Hematopoietic multipotent progenitor cell treated with erythropoietin and hydrocortisone succinate and interleukin-3 and kit ligand, for 4 days (in vitro differentiated cells): ENCODE measurements at regions not wholly inside any gene's neighbourhood (a gene's known extent, or its start where the extent isn't known, plus 50 kb on each side); places are given as distances from the start of the nearest gene placed in this dataset.
A peak's percentile ranks its signal among the peaks of the same experiment; 100 is the strongest.

ENCODE experiments used
- DNase-seq: peaks from one replicate; pipeline ENCODE4 v3.0.0-alpha.2; 2015

- DNase-seq = no peak
Measured at GRCh38 chr1:87733386-87733785, 404.7 kb downstream of the LMO4 start.

DNA sequence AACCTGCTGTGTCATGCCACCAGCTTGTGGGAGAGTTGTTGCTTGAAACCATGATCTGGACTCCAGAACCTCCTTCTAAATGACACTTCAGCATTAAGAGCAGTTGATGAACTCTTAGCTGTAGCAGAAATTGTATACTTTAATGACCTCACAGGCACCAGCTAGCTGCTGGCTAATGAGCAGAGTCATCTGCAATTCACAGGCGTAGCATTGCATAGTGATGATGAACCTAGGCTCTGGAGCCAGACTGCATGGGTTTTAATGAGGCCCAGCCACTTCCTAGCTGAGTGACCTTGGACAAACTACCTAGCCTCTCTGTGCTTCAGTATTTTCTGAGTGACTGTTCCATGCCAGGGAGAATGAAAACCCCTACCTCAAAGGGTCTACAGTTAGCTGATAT, 407.1 kb downstream of the LMO4 start:
- DNase-seq = no peak

- no peak for DNase-seq
Measured at GRCh38 chr1:87739141-87739540, 410.5 kb downstream of the LMO4 start.

DNA sequence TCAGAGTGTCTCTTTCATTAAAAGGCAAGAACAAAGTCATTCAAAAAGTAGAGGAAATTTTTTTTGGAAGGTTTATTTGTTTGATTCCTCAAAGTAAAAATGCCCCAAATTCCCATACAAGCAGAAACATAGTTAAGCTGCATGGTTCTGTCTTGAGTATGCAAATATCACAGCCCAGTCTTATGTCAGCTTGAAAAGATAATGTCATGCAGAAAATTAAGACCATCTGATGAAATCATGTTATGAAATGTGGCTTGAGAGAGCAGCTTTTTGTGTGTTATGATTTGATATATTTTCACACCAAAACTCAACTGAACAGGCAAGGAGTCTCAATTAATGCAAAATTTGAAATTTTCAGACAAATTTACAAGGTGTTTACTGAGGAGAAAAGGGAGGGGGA, 411.0 kb downstream of the LMO4 start:
- no peak for DNase-seq

DNA sequence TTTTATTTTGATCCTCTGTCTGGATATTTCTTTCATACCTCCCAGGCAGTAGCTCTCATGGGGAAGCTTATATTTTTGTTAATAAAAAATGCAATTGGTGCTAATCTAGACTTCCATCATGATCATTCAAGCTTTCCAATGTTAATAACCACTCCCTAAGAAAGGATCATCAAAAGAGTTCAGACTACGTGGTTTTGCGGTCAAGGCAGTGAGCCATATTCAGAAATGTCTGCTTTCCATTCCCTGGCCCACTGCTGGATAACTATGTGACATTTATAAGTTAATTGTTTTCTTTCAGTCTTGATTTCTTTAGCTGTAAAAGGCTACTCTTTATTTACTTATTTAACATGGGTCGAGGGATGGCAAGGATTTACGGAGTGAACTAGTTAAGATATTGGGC, 414.6 kb downstream of the LMO4 start:
- no peak for DNase-seq

DNA sequence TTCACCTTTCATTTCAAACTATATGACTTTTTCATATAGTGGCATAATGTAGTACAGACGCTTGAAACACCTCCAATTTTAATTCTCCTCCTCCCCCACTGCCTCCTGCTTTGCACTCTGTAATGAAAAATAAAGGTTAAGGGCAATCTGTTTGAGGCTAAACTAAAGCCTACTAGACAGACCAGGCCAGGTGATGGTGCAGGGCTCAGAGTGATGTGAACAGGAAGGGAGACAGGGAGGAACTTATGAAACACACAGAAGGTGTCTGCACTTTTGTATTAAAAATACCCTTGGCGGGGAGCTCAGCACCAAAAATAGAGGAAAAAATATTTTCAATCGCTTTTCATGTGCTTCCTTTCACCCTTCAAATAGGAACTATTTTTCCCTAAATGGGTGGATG, 415.4 kb downstream of the LMO4 start:
- no peak for DNase-seq

DNA sequence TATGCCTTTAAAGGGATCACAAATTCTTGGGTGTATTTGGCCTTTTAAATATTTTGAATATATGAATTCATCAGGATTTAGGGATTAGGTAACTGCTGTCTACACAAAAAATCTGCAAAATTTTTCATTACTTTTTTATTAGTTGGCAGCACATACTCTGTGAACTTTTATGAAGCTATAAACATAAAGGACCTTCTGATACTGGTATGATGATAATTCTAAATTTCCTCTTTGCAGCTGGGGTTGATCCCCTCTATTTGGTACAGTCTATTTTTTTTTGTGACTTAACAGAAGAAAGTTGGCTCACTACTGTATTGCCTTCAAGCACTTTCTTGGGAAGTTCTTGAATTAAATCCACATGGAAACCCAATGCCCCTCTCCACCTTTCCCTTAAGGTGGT, 416.1 kb downstream of the LMO4 start:
- no peak for DNase-seq

- no peak for DNase-seq
Measured at GRCh38 chr1:87753366-87753765, 424.7 kb downstream of the LMO4 start.

DNA sequence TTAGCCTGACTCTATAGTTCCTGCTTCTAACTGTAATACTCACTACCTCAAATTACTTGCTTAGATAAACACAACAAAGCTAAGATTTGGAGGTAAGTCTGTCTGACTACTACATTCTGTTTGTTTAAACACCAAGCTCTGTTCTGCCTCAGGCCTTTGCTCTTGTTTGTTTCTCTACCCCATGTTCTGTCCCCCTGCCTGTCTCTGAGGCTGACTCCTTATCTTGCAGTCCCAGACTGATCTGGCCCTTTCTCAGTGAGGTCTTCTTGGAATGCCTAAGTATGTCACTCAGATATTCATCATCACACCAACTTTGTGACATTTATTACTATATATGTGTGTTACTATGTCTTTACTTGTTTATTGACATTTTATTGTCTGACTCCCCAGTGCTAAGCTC, 425.5 kb downstream of the LMO4 start:
- peak; percentile 93 for DNase-seq

- no peak for DNase-seq
Measured at GRCh38 chr1:87757676-87758075, 429.0 kb downstream of the LMO4 start.

DNA sequence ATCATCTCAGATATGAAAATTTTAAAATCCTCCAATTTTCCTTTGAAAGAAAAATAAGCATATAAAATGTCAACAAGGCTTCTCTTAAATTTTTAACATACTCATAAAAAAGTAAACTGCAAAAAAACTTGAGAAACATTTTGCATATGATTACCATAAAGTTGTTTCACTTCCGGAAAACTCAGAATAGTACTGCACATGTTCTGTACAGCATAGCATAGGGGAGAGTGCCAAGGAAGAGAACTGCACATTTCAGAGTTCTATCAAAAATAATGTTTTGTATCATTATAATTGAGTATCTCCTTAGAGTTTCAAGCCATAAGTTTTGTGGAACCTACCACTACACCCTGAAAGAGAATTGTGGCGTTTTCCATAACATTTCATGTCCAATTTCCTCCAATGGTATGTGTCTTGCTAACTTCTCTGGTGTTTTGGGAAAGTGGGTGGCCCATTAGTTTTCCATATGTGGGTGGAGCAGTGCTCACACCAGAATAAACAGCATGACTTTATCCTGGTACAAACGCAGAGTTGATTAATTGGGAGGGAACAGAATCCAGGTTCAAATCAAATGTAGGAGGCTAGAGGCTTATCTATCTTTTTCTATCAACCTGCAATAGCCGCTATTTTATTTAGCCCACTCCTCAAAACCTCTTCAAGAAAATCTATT, 430.9 kb downstream of the LMO4 start:
- DNase-seq = no peak

GRCh38 chr1:87760155-87760554, 431.5 kb downstream of the LMO4 start:
- DNase-seq = no peak

DNA sequence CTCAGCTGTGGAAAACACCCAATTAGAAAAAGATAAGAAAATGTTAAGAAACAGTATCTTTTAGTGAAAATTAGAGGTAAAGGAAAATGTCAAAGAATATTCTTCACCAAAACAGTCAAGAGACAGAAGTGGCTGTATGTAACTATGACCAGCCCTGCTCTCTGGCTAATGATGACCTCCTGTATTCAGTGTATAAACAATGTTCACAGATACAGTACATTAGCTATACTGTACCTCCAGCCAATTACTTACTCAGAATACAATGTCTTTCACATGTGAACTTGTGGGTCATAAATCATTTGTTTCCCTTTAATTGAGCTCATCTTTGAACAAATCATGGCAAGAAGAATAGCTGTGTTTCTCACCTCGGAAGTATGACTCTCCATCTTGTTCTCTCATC, 432.0 kb downstream of the LMO4 start:
- no peak for DNase-seq

DNA sequence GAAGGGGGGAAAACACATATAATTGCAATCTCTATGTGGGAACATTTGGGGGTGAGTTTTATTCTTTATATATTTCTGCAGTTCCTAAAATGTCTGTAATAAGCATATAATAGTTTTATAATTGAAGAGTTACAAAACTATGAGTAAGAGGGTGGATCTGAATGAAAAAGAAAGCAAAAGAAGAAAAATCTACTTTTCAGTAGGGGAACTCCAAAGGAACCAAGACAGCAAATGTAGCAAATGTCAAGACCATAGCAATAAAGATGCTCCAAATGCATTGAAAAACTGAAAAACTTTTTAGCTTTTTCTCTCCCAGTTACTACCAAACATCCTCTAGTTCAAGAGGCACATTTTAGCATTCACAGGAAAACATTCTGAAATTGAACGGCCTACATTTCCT, 434.8 kb downstream of the LMO4 start:
- no peak for DNase-seq

- DNase-seq = no peak
Measured at GRCh38 chr1:87765057-87765680, 436.5 kb downstream of the LMO4 start.

DNA sequence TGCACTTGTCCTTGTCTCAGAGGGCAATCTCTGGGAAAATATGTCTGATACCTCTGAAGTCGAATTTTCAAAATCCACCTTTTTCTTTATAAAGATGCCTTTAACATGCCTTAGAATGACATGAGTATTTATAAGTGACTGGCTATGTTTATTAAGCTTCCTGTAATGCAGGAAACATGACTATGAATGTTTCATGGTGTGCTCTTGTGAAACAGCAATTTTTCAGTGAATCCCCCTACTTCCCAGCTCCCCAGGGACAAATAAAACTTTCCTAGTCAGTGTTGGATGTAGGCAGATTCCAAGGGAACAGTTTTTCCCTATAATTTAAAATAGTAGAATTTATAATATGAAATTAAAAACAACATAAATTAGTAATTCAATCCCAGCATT, 437.0 kb downstream of the LMO4 start:
- DNase-seq = no peak

DNA sequence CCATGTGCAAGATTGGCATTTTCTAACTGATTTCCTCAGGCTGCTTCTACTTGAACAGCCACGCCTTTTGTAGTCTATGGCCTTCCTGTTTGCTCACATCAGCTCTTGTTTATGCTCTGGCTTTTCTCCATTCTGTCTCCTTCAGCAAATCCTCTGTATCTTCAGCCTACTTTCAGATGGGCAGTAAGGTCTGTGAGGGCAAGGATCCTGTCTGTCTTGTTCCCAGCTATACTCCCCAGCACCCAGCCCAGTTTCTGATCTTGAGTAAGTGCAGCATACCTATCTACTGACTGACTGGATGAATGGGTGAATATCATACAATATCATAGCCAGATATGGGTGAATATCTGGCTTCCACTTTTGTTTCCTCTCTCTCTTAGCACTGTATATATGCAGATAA, 438.1 kb downstream of the LMO4 start:
- DNase-seq = no peak

- no peak for DNase-seq
Measured at GRCh38 chr1:87778896-87779295, 450.2 kb downstream of the LMO4 start.

GRCh38 chr1:87781554-87781953, 452.9 kb downstream of the LMO4 start:
- DNase-seq = no peak

DNA sequence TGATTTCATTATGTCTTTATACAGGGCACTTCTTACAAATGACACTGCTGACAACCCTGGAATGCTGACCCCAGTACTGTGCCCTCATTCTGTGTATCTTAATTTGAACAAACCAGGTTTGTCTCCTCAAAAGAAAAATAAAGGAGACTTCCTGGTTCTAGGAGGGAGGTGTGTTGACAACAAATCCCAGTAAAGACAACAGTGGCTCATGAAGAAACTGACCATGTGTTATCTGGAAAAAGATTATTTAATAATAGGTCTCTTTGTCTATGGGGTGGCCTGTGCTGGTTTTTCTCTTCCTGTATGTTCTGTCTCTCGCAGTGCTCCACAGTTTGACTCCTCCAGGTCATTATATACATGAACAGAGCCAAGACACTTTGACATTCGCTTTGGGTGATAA, 454.6 kb downstream of the LMO4 start:
- no peak for DNase-seq

DNA sequence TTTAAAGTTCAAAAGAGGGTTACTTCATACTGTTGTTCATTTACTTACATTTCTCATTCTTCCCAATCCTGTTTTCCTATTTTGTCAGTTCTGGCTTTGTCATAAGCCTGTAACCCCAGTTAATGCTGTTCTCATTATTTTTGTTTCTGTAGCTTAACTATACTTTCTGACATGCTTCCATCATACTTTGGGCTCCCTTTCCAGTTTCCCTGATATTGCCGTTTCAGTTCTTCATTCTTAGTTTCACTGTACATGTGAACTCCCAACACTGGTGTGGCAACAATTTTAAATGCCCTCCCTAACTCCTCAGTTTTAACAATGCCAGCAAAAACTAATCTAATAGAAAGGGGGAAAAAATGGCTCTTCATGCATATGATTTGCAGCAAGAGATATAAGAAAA, 456.7 kb downstream of the LMO4 start:
- no peak for DNase-seq

GRCh38 chr1:87786229-87786628, 457.5 kb downstream of the LMO4 start:
- DNase-seq = no peak

- peak; percentile 94 for DNase-seq
Measured at GRCh38 chr1:87786861-87787545, 458.3 kb downstream of the LMO4 start.

- DNase-seq = peak; percentile 23
Measured at GRCh38 chr1:87787551-87787950, 458.9 kb downstream of the LMO4 start.

GRCh38 chr1:87790756-87791155, 462.1 kb downstream of the LMO4 start:
- no peak for DNase-seq
